Kidney tubule cell (primary cell): ENCODE measurements at regions not wholly inside any gene's neighbourhood (a gene's known extent, or its start where the extent isn't known, plus 50 kb on each side); places are given as distances from the start of the nearest gene placed in this dataset.
A peak's percentile ranks its signal among the peaks of the same experiment; 100 is the strongest.

Experiments used
- DNase-seq: peaks from one replicate; pipeline ENCODE4 v3.0.0-alpha.2; 2018; ENCODE audit warnings: low spot score

DNA sequence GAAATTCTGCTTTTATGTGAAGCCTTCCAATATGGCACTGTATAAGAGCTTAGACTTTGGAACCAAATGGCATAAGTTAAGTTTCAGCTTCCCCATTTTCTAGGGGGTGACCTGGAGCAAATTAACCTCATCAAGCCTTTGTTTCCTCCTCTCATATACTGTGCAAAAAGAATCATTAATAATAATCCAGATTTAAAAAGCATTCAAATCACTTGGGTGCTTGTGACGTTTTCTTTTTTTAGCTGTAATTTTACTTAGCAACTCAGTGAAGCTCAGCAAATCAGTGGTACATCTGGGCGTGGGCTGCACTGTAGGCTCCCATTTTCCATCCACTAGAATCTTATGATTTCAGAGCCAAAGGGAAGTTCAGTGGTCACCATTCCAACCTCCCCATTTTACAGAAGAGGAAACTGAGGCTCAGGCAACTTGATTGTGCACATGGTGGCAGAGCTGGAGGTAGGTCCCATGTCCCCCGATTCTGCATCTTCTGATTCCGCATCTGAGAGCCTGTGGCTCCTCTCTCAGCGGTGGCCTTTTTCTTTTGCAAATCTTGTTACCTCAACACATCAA, 131.2 kb downstream of the SNAPC1 start:
- DNase-seq, result no peak

DNA sequence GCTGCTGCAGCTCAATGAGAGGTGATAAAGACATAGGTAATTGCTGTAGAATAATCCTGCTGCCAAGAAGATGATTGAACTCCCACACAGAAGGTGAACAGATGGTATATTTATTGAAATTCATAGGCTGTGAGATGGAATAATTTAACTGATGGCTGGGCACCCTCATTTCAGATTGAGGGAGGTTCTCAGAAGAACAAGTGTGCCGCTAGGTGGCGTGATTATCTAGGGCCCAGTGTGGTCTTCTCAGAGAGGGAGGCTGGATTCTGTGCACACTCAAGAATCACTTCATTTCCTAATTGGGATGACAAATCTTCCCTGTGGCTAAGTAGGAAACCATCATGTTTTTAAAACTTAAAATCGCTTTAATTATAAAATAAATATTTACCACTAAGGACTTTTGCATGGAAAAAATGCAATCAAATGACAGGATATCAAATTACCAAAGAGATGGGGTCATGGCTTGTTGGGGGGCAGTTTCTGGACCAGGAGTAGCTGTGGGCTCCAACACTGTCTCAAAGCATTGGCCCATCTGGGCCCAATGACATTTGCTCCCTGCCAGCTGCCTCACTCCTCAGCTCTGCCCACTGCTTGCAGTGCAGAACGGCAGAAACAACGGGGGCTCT, 132.3 kb downstream of the SNAPC1 start:
- DNase-seq, result peak; percentile 67

DNA sequence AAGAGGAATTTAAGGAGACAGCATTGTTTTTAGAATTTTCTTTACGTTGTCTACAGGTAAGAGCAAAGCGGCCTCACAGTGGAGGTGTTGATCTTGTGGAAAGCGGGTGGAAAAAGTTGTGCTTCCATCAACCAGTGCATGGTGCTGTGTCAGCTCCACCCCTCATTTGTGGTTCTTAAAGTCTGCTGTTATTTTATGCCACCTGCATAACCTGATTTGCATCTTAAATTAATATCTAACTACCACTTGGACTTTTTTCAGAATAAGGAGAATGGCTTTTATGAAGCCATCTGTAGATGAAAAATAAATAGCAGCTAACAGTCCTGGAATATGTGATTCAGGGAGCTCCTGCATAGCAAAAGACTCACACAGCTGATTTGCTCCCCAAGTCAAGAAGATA, 135.1 kb downstream of the SNAPC1 start:
- DNase-seq, result no peak

DNA sequence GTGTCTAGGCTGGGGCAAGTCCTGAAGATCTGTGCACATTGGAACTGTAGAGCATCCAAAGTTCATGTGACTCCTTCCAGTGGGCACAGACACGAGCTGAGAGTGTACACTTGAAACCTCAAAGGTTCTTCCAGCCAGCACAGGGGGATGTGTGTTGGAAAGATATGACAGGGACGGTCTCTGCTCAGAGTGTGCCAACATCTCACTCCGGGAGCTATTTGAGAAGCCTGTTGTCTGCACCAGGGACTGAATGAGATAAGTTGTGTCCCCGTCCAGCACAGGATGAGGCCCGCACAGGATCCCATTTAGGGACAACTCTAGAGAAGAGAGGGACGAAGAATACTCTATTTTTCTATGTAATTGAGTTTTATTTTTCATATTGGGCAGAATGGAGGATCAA, 136.3 kb downstream of the SNAPC1 start:
- no peak for DNase-seq

DNA sequence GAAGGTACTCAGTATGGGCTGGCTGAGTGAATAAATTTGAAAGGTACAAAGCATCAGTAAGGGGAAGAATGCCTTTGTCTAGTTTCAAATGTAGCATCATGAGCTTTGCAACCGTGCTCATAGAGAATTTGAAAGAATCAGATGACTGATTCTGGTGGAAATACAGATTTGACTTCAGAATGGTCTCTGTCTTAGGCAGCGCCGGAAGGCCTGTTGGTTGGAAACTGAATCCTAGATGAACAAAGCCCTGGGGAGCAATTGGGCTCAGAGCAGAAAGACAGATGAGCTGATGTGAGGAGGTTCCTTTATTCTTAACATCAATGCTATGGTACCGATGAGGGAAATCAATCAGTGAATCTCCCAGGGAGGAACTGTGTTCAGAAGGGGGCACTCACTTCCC, 137.3 kb downstream of the SNAPC1 start:
- DNase-seq, result no peak

DNA sequence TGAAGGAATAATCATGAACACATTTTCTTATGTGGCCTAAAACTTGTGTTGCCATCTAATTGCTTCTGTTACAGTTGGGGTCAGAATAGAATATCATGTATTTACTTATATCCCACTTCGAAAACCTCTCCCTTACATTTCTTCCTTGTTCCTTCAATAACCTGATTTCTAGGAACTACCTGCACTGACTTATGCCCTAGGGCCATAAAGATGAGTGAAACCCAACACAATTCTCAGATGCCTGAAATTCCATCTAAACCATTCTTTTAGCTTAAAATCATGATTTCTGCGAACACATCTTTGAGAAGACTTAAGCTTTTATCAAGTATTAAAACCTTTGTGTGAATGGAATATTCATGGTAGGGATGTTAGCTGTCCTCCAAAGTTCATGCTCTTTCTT, 142.7 kb downstream of the SNAPC1 start:
- DNase-seq, result no peak

DNA sequence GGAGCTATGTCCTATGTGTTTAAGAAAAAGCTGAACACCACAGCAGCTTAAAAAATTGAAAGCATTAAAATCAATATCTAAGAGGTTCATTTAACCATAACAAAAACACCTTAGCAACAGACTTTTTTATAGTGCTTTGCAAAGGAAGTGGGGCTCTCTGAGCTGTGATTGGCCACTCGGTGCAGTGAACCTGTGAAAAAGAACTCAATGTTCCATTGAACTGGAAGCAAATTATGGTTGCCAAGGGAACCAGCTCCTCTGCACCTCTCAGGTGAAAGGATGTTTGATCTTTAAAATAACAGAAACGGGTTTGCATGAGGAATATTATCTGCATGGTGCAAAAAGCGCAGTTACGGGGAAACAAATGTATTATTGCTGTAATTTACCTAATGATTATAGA, 149.4 kb downstream of the SNAPC1 start:
- no peak for DNase-seq

DNA sequence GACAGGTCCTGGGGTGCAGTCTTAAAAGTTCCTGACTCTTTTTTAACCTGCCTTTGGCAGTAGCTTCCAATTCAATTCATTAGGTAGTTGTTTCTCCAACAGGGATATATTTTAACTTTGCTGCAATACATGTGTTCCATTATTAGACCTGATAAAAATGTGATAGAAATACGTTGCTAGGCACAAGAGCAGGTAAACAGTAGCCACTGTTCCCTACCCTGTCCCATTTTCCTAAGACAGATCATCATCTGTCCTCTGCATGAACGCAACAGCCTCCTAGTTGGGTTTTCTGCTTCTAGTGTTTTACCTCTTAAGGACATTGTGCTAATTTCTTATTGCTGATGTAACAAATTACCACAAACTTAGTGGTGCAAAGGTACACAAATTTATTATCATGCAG, 156.8 kb downstream of the SNAPC1 start:
- no peak for DNase-seq

DNA sequence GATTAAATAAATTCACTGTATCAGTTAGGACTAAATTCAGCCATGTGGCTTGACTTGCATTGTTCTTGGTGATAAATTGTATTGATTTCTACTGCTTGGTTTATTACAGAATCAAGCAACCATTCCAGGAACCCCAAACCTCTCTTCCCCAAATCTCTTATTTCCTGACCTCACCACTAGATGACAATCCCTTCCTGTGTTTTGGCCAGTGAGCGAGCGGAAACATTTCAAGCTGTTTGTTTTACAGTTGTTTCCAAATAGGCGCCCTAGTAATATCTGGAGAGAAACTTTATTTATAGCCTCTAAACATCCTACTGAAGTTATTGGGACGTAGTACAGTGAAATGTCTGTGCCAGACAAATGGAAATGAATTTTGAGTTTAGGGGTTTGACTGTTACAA, 161.1 kb downstream of the SNAPC1 start:
- DNase-seq, result no peak

DNA sequence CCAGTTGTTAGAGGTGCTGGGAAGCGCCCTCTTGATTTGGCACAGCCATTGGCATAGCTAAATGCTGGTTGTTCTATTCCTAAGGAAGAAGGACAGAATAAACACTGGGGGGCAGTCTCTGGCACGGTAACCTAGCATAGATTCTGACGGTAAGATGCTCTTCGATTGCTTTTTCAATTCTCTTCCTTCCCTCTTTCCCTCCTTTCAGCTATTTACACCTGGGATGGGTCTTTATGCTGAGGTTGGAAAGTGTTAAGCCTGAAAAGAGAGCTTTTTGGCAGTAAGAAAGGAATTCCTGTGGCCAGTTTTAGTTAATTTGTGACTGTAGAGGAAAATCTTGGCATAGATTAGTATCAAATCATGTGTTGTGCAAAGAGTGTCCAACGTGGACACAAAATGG, 162.8 kb downstream of the SNAPC1 start:
- DNase-seq, result peak; percentile 80

DNA sequence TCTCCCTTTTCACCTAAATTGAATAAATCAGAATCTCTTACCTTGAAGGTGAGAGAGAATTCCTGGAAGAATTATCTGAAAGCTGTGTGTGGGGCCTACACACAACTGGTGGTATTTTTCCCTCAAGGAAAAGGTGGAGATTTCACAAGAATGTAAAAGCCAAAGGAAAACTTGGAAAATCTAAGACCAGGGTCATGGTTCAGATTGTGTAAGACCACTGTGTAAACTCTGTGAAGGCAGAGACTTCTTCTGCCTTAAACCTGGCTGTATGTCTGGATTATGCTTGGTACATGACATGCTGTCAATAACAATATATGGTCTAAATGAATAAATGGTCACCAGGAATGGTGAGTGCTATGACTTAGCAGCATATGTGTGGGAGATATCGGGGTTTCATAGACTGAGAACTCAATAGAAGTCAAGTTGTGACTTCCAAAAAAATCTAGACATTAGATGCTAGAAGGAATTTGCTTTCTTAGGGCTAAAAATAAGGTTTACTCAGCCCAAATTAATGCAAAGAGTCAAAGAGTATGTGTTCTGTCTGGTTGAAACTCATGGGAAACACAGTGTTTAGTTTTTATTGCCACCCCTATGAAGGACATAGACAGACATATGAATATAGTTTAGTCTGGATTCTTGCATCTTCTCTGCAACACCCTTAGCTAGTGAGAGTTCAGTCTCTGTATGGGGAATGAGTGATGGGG, 163.7 kb downstream of the SNAPC1 start:
- no peak for DNase-seq

DNA sequence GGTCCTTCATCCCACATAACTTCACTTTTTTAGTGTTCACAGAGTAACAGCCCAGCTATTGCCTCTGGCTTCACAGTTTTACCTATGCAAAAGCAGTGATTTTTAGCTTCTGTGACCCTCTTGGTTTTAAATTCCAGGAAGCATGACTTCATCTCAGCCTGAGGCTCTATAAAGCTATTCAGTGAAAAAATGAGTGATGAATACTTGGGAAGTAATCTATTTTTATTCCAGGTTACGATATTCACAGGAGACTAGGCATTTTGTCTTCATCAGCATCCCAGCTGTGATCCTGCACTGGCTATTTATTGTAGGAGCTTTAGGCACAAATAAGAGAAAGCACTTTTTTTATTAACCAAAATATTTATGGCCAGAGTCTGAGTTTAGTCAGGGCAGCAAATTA, 164.8 kb downstream of the SNAPC1 start:
- peak; percentile 85 for DNase-seq

DNA sequence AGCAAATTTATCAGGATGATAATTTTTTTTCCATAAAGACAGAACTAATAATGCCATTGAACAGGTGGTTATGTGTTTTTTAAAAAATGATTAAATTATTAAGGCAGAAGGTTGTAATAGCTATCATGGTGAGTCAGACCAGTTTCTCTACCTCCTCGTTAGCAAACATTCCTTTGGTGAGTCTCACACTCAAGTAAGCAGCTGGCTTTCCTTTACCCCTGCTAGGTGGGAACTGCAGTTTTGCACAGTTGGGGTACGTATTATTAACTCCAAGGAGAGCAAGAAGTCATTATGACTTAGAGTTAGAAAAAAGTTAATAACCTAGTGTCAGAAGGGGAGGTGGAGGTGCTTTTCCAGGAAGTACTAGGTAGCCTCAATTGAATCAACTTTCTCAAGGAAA, 165.3 kb downstream of the SNAPC1 start:
- DNase-seq, result peak; percentile 96

DNA sequence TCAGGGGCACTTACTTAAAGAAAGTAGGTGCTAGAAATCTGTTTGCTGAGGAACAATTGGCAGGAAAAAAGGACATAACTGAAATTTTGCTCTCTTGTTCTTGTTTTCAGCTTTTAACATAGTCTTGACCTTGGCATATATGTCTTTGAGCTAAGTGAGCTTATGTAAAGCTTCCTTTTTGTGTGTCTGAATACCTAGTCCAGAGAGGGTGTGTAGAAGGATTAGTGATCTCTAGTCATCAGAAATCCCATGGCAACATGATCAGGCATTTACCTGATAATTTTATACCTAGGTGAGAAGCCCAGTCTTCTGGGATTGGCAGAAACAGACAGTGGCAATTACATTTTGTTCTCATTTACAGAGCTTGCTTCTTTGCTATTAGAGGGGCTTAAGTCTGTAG, 166.1 kb downstream of the SNAPC1 start:
- no peak for DNase-seq

DNA sequence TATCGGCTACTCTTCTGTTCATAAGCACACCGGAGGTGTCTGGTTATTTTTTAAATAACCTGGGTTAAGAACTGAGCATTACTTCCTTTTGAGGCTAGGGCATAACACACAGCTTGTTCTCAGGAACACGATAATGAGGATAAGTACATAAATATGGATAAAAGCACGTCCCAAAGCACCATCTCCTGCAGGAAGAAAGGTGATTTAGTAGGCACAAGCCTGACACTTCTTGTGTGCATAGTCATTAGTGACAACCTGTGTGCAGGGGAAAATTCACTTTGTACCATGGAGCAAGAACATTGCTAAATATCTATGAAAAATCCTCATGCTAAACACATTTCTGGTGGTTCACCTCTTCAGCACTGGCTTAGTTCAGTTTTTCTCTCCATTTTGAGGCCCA, 166.5 kb downstream of the SNAPC1 start:
- no peak for DNase-seq

DNA sequence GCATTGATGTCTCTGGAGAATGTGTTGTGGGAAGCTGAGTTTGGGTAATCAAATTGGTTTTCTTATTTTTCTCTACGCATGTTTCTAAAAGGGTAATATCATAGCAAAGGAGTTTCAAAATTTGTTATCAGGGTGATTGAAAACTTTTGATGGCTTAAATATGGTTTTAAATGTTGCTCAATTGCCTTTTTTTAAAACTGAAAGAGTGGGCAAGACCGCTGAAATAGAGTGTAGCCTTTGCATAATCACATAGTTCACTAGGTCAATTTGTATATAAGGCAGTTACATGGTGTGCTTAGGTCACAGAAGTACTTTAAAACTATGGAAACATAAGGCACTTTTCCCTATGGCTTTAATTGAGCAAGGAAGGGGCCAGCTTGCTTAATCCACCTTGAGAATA, 167.4 kb downstream of the SNAPC1 start:
- no peak for DNase-seq

DNA sequence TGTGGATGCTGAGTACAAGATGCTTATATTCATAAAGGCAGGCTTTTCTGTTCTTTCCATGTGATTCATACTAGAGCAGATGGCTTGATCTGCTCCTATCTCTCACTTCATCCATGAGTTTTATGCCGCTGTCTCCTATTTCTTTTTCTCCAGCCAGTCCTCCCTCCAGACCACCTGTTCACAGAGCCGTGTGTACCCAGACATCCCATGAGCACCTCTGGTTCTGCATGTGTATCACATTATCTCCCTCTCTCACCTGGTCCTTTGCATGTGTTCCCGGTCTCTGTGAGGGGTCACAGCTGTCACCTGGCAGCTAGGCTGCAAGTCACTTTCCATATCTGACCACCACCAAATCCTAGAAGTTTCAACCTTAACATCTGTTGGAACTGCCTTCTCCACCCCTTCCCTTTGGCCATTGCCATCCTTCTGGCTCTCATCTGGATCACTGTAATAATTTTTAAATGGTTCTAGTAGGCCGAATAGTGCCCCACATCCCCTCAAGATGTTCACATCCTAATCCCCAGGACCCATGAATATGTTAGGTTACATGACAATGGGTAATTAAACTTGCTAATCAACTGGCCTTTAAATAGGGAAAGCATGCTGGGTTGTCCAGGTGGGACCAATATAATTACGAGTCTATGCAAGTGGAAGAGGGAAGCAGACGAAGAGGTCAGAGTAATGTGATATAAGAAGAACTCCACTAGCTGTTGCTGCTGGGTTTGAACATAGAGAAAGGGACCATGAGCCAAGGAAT, 168.1 kb downstream of the SNAPC1 start:
- DNase-seq, result no peak

DNA sequence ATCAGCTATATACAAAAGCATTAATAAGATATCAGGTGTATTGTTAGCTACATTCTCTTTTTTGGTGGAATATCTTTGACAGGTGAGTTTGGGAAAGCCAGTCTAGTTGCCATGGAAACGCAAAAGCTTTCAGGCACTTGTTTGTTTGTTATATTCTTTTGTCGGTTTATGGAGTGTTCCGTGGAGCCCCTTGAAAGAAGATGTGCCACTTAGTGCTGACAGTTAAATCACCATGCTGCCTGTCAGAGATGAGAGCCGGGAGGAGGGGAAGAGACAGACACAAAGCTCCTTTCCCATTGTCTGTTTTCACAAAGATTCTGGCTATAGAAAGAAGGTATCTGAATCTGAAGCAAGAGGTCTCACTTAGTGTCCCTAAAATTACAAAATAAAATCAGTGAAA, 170.8 kb downstream of the SNAPC1 start:
- no peak for DNase-seq

DNA sequence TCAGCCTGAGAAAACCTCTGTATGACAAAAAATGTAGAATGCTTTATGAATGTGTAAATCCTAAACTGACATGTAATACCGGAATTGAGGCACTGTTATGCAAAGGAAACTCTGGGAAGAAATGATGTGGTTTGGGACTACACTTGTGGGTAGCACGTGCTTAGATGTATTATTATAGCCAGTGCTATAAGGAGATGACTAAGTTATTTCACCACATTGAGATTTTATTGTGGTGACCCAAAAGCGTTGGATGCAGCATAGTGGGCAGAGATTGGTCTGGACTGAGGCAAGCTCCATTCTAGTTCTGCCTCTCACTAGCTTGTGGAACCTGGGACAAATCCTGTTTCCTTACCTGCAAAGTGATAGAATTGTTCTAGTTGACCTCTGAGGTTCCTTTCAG, 172.2 kb downstream of the SNAPC1 start:
- peak; percentile 27 for DNase-seq

DNA sequence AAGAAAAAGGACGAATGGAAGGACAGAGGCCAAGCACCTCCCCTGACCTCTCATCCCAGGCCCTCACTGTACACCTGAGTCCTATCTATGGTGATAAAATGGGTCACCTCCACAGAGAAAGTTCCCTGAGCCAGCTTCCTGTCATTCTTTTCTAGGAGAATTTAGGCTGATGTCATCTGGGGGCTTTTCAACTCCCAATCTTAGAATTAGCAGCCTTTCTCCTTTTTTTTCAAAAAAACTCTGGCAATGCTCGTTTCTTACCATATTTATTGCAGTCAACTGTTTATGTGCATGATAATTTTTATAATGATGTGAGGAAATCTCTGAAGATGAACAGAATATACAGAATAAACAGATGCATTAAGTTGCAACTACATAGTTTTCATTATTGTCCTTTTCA, 177.6 kb downstream of the SNAPC1 start:
- DNase-seq, result no peak

DNA sequence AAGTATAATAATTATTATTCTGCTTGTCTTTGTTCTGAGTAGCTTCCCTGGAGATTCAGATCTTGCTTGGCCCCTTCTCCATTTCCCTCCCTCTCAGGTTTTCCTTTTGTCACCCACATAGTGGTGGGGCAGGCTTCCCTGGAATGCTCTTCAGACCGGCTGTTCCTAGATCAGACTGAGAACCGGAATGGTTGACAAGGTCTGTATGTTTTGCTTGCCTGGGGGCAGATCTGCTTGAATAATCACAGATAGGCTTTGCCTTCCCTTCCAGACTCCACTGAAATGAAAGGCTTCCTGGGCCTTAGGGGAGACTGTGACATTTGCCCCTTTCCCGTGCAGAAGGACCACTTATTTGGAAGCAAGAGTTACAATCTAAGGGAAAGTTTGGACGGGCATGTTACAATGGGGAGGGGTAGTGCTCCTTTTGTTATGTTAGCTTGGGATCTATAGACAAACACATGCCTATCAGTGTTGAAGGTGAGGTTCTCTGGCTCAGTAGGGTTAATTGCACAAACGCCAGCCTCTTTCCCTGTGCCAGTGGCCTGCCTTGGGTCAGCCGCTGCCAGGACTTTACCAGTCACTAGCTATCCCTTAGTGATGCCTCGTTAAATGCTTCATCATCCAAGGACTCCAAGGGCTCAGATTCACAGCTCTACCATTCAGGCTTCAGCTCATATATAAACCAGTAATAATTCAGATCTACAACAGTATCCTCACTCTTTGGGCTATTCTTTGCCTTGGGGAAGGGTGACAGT, 178.6 kb downstream of the SNAPC1 start:
- peak; percentile 65 for DNase-seq

DNA sequence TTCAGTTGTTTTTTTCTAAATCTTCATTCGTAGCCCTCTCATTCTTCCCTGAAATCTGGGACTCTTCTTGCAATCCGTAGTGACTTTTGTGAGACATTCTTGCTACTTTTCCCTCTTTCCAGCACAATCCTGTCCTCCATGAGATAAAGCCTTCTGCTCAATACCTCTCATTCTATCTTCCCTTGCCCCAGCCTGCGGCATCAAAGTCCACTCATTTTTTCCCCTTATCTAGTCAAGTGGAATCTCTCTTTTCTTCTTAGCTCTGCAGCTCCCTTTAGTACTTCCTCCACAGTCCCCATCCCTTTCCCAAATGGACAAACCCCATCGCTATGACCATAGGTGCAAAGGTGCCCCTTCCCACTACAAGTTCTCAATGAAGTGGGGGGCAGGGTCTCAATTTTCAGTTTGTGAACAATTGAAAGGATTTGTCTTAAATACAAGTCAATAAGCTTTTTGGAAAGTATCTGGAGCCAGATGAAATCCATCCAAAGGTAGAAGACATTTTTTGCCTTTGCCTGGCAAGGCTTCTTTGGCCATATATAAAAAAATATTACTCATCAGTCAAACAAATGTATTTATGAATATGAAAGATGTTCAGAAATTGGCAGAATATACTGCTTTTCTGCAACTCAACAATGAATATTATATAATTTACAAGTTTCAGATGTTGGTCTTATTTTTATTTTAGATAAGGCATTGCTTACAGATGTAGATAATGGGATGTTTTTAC, 179.4 kb downstream of the SNAPC1 start:
- no peak for DNase-seq
